Spleen (tissue), 11 donors: ENCODE measurements at regions not wholly inside any gene's neighbourhood (a gene's known extent, or its start where the extent isn't known, plus 50 kb on each side); places are given as distances from the start of the nearest gene placed in this dataset.

Experiments used
- DNase-seq: peaks from one replicate; pipeline ENCODE4 v3.0.0-alpha.2; 2020
- H3K27ac ChIP-seq, 8 donors: fragments of 200-600 bp; sonication (generic) in 7 of 8; 1 replicate in 4 of 8; 2 replicates in 4 of 8; pipeline versions ENCODE4 v1.5.0 to v1.8.0; 2016 to 2021; ENCODE audit warnings: inconsistent platforms in 4 of 8, mild to moderate bottlenecking in 4 of 8, moderate library complexity in 1 of 8
- H3K27me3 ChIP-seq, 7 donors: fragments of 200-600 bp; sonication (generic) in 6 of 7; replicated peaks in 1 of 7; 1 replicate in 4 of 7; 2 replicates in 3 of 7; pipeline versions ENCODE4 v1.5.0 to v1.8.0; 2016 to 2021; ENCODE audit warnings: inconsistent platforms in 3 of 7, mild to moderate bottlenecking in 1 of 7
- H3K36me3 ChIP-seq, 6 donors: fragments of 200-600 bp; sonication (generic) in 5 of 6; 1 replicate in 4 of 6; 2 replicates in 2 of 6; pipeline versions ENCODE4 v1.5.0 to v1.8.0; 2016 to 2021; ENCODE audit warnings: inconsistent platforms in 2 of 6
- H3K4me1 ChIP-seq, 6 donors: fragments of 200-600 bp; sonication (generic) in 5 of 6; 1 replicate in 3 of 6; 2 replicates in 3 of 6; pipeline versions ENCODE4 v1.5.0 to v1.8.0; 2016 to 2021; ENCODE audit warnings: inconsistent platforms in 3 of 6
- H3K4me3 ChIP-seq, 8 donors: fragments of 200-600 bp; sonication (generic) in 7 of 8; 1 replicate in 4 of 8; 2 replicates in 4 of 8; pipeline versions ENCODE4 v1.5.0 to v1.8.0; 2016 to 2021; ENCODE audit warnings: inconsistent platforms in 4 of 8, mild to moderate bottlenecking in 4 of 8, moderate library complexity in 2 of 8
- H3K9me3 ChIP-seq, 8 donors: fragments of 200-600 bp; sonication (generic) in 7 of 8; 1 replicate in 4 of 8; 2 replicates in 4 of 8; pipeline versions ENCODE4 v1.5.0 to v1.8.0; 2016 to 2021; ENCODE audit warnings: inconsistent platforms in 4 of 8
- POLR2A ChIP-seq, 3 donors: fragments of 450-650 bp; IDR thresholded peaks; one replicate each; pipeline ENCODE4 v1.5.1; 2017; ENCODE audit warnings: antibody characterized with exemption in 3 of 3, mild to moderate bottlenecking in 1 of 3
- POLR2AphosphoS5 ChIP-seq, 3 donors: sonication (generic); formaldehyde crosslinking; IDR thresholded peaks; one replicate each; pipeline ENCODE4 v1.5.1; 2017; ENCODE audit warnings: antibody characterized with exemption in 3 of 3
- WGBS, 5 donors: extraction: QIAGEN DNeasy Blood & Tissue Kit in 3 of 5; methylation state at CpG; one replicate each; pipeline versions ENCODE4 v1.1.5 to v1.1.7; 2013 to 2018; 5-methylcytosine and 5-hydroxymethylcytosine counted together
- intact Hi-C: fragments of 100-400 bp; cut with DNase I; formaldehyde crosslinking; loops from one replicate; pipeline ENCODE4 v1.15.0; 2023; ENCODE audit warnings: low total_unique reads
- small RNA-seq, 4 donors: library from RNA; depleted of rRNA; stranded (forward); fragments of <200 nt; gene quantifications; one replicate each; pipeline ENCODE3, GENCODE V24; 2016
- TF ChIP-seq, protein P1 (sequence below), 11 experiments: fragments of 200-600 bp in 7 of 11; fragments of 450-650 bp in 4 of 11; sonication (generic) in 4 of 11; IDR thresholded peaks in 8 of 11; conservative IDR thresholded peaks in 3 of 11; 1 replicate in 7 of 11; 2 replicates in 4 of 11; pipeline versions ENCODE4 v1.4.0 to v1.8.0; 2016 to 2021; ENCODE audit warnings: antibody characterized with exemption in 11 of 11, inconsistent platforms in 4 of 11, mild to moderate bottlenecking in 1 of 11
- donor health status: healthy with polysubstance abuse.
- donor health status: DM: no; HTN: no; CAD: no; lungs with moderate emphysema.
- donor health status: DM: no; HTN: no; CAD: no.
- donor health status: Bipolar disorder and iron deficiency.
- donor health status: healthy.
- donor health status: DM: no; HTN: no; CAD: no.
- donor health status: DM: yes; HTN: yes; CAD: no.

- no peak overlapping the region for H3K27ac ChIP-seq
- no peak overlapping the region for H3K4me3 ChIP-seq
- DNase-seq, result no peak
- H3K27me3 ChIP-seq, result no peaks in the 10 kb centered on the region
- no peaks in the 10 kb centered on the region for H3K36me3 ChIP-seq
- WGBS, 5 donors, result 81 to 88% (median 85%) methylated on average over 1 of the region's 1 CpG
- intact Hi-C loops, result no loop called here
- no peaks in the 10 kb centered on the region for H3K4me1 ChIP-seq
- peaks cover 0 to 5% (median 0%) of the 10 kb centered on the region in 8 donors for H3K9me3 ChIP-seq
- no peak for TF ChIP-seq POLR2AphosphoS5 (IDR thresholded peaks at IDR 0.05)
- TF ChIP-seq, protein P1, sequence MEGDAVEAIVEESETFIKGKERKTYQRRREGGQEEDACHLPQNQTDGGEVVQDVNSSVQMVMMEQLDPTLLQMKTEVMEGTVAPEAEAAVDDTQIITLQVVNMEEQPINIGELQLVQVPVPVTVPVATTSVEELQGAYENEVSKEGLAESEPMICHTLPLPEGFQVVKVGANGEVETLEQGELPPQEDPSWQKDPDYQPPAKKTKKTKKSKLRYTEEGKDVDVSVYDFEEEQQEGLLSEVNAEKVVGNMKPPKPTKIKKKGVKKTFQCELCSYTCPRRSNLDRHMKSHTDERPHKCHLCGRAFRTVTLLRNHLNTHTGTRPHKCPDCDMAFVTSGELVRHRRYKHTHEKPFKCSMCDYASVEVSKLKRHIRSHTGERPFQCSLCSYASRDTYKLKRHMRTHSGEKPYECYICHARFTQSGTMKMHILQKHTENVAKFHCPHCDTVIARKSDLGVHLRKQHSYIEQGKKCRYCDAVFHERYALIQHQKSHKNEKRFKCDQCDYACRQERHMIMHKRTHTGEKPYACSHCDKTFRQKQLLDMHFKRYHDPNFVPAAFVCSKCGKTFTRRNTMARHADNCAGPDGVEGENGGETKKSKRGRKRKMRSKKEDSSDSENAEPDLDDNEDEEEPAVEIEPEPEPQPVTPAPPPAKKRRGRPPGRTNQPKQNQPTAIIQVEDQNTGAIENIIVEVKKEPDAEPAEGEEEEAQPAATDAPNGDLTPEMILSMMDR (IDR thresholded peaks at IDR 0.05 in 8 of 11, conservative IDR thresholded peaks at IDR 0.05 in 3 of 11), result no peak
- no peak for TF ChIP-seq POLR2A (IDR thresholded peaks at IDR 0.05)
Measured at GRCh38 chr13:73133531-73133930, 74.7 kb downstream of the KLF5 start.

DNA sequence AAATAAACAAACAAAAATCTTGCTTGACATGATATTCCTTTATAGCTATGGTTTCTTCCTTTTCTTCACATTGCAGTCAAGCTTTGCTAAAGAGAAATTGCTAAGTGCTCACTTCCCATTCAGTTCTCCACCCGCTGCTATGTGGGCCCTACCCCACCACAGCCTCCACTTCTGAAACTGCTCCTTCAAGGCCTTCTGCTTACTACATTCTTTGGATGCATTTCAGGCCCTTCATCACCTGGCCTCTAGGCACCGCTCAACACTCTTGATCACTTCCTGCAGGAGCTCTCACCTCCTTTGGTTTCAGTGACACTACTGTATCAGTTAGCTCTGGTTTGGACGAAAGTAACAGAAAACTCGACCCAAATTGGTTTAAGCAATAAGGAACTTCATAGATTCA lies 72.4 kb downstream of the KLF5 start:
- no peaks in the 10 kb centered on the region for H3K27me3 ChIP-seq
- TF ChIP-seq POLR2A (IDR thresholded peaks at IDR 0.05), result no peak
- no peak for TF ChIP-seq POLR2AphosphoS5 (IDR thresholded peaks at IDR 0.05)
- TF ChIP-seq, protein P1 (IDR thresholded peaks at IDR 0.05 in 8 of 11, conservative IDR thresholded peaks at IDR 0.05 in 3 of 11), result no peak
- 81 to 86% (median 84%) methylated on average over 4 of the region's 4 CpGs for WGBS, 5 donors
- no peaks in the 10 kb centered on the region for H3K36me3 ChIP-seq
- no peaks in the 10 kb centered on the region for H3K4me1 ChIP-seq
- intact Hi-C loops, result no loop called here
- H3K27ac ChIP-seq, result no peak overlapping the region
- DNase-seq, result no peak
- no peak overlapping the region for H3K4me3 ChIP-seq
- H3K9me3 ChIP-seq, result peaks cover 0 to 5% (median 0%) of the 10 kb centered on the region in 8 donors

DNA sequence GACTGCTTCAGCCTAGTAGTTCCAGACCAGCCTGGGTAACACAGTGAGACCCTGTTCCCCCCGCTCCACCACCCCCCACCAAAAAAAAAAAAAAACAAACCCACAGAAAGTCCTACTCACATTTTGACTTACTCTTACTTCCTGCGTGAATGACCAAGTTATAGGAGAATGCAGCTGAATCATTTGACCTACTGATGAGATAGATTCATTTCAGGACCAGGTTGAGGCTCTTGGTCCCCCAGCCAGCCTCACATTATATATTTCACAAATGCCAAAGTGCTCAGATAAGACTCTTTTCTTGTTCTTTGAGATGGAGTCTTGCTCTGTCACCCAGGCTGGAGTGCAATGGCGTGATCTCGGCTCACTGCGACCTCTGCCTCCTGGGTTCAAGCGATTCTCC lies 70.2 kb downstream of the KLF5 start:
- no peak for DNase-seq
- H3K4me3 ChIP-seq, result no peak overlapping the region
- WGBS, 5 donors, result 76 to 95% (median 83%) methylated on average over 6 of the region's 6 CpGs
- no peaks in the 10 kb centered on the region for H3K36me3 ChIP-seq
- no peaks in the 10 kb centered on the region for H3K27me3 ChIP-seq
- no peak overlapping the region for H3K27ac ChIP-seq
- intact Hi-C loops, result no loop called here
- H3K4me1 ChIP-seq, result no peaks in the 10 kb centered on the region
- no peak for TF ChIP-seq POLR2AphosphoS5 (IDR thresholded peaks at IDR 0.05)
- no peak for TF ChIP-seq POLR2A (IDR thresholded peaks at IDR 0.05)
- TF ChIP-seq, protein P1 (IDR thresholded peaks at IDR 0.05 in 8 of 11, conservative IDR thresholded peaks at IDR 0.05 in 3 of 11), result no peak
- no peaks in the 10 kb centered on the region for H3K9me3 ChIP-seq

Small RNA genes in the stretch of these regions (small RNA-seq; reads per million reads assigned to genes)
- gene AL162376.1, result 0 reads per million in 4 donors
- 0 to 0.07 (median 0) reads per million in 4 donors for gene RNU4-10P
- gene RNY1P8, result 0 reads per million in 4 donors
